ENCODE measurements at regions not wholly inside any gene's neighbourhood (a gene's known extent, or its start where the extent isn't known, plus 50 kb on each side); places are given as distances from the start of the nearest gene placed in this dataset. TPM values are rescaled to one million over a fixed set of nuclear protein-coding genes. Genes with fewer than 3 reads are reported as not detected.

Small RNAs in the stretch of these regions (small RNA-seq; reads per million reads assigned to genes)
- gene AC023141.11 (ENCODE audit: insufficient read depth) = not detected
- not detected for gene AC023141.12 (ENCODE audit: insufficient read depth)
- gene AC023141.8 (ENCODE audit: insufficient read depth) = not detected

Data from neuronal stem cell (in vitro differentiated cells).